ENCODE measurements at regions not wholly inside any gene's neighbourhood (a gene's known extent, or its start where the extent isn't known, plus 50 kb on each side); places are given as distances from the start of the nearest gene placed in this dataset.

- no peak for DNase-seq (ENCODE audit: low read depth, low spot score)
Observed at GRCh38 chr18:31247574-31248199, 70.3 kb upstream of the DSG1 start.

GRCh38 chr18:31248783-31249521 lies 69.0 kb upstream of the DSG1 start:
- no peak for DNase-seq (ENCODE audit: low read depth, low spot score)

GRCh38 chr18:31250902-31251301 lies 67.1 kb upstream of the DSG1 start:
- DNase-seq (ENCODE audit: low read depth, low spot score): no peak

- DNase-seq (ENCODE audit: low read depth, low spot score): no peak
Observed at GRCh38 chr18:31252522-31252921, 65.4 kb upstream of the DSG1 start.

- DNase-seq (ENCODE audit: low read depth, low spot score): no peak
Observed at GRCh38 chr18:31255953-31256352, 62.0 kb upstream of the DSG1 start.

- DNase-seq (ENCODE audit: low read depth, low spot score): no peak
Observed at GRCh38 chr18:31258789-31259188, 59.2 kb upstream of the DSG1 start.

- DNase-seq (ENCODE audit: low read depth, low spot score): no peak
Observed at GRCh38 chr18:31261792-31262582, 56.0 kb upstream of the DSG1 start.

GRCh38 chr18:31267823-31268481 lies 50.0 kb upstream of the DSG1 start:
- DNase-seq (ENCODE audit: low read depth, low spot score): no peak
